HPDE6-E6E7 (cell line): ENCODE measurements at regions not wholly inside any gene's neighbourhood (a gene's known extent, or its start where the extent isn't known, plus 50 kb on each side); places are given as distances from the start of the nearest gene placed in this dataset.
A peak's percentile ranks its signal among the peaks of the same experiment; 100 is the strongest.

ENCODE experiments used
- DNase-seq: peaks from one replicate; pipeline ENCODE4 v3.0.0; 2011; ENCODE audit warnings: missing footprints; ENCODE audit errors: extremely low spot score

GRCh38 chr15:62691008-62691407, 351.5 kb upstream of the TPM1 start:
- DNase-seq: no peak

DNA sequence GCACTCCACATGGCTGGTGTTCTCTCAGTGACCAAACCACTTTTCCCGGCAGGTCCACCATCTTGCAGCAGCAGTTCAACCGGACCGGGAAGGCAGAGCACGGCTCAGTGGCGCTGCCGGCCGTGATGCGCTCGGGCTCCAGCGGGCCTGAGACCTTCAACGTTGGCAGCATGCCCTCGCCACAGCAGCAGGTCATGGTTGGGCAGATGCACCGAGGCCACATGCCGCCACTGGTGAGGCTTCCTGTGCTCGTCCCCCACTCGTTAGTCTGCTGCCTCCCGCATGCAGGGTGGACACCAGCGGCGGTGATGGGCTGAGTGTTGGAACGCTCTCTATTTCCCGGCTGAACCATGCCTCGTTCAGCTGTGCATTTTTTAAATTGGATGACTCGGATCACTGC, 344.9 kb upstream of the TPM1 start:
- DNase-seq: no peak

GRCh38 chr15:62698646-62699045, 343.9 kb upstream of the TPM1 start:
- no peak for DNase-seq

GRCh38 chr15:62706317-62706716, 336.2 kb upstream of the TPM1 start:
- DNase-seq: no peak

DNA sequence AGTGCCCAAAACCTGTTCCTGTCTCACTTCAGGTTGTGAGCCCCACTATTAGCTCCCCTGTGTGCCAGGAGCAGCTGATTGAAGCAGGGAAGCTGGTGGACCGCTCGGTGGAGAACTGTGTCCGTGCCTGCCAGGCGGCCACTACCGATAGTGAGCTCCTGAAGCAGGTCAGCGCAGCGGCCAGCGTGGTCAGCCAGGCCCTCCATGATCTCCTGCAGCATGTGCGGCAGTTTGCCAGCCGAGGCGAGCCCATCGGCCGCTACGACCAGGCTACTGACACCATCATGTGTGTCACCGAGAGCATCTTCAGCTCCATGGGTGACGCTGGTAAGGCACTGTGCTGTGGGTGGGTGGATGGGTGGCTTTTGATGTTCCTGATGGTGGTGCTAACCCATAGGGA, 334.1 kb upstream of the TPM1 start:
- DNase-seq: no peak

- no peak for DNase-seq
Observed at GRCh38 chr15:62709261-62709660, 333.3 kb upstream of the TPM1 start.

- no peak for DNase-seq
Observed at GRCh38 chr15:62711691-62712454, 330.7 kb upstream of the TPM1 start.

DNA sequence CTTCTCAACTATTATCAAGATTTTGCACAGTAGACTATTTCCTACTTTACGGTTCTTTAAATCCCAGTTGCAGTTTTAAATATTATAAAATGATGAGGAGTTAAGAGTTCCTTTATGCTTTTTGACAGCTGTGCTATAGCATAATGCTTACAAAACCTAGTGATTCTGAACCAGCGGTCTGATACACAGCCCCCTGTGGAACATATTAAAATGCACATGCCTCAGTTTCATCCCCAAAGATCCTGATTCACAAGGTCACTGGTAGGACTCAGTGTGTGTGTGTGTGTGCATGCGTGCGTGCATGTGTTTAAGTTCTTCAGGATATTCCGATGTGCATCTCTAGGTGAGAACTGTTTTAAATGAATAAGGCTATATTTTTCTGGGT, 330.1 kb upstream of the TPM1 start:
- no peak for DNase-seq

- DNase-seq: no peak
Observed at GRCh38 chr15:62715946-62716345, 326.6 kb upstream of the TPM1 start.

- DNase-seq: no peak
Observed at GRCh38 chr15:62717496-62717895, 325.1 kb upstream of the TPM1 start.

- no peak for DNase-seq
Observed at GRCh38 chr15:62719316-62719715, 323.2 kb upstream of the TPM1 start.

DNA sequence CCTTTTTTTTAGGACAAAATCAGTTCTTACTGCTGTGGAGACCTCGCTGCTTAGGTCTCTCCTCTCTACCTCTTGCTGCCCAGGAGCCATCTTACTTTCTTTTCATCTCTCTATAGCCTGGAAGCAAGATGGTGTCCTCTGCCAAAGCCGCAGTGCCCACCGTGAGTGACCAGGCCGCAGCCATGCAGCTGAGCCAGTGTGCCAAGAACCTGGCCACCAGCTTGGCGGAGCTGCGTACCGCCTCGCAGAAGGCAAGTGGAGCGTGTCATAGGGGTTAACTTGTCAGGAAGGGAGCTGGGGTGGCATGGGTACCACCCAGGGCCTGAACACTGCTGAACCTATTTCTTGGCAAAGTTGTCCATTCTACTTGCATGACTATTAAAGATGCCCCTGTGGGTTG, 320.3 kb upstream of the TPM1 start:
- DNase-seq: no peak

- DNase-seq: no peak
Observed at GRCh38 chr15:62726461-62726860, 316.1 kb upstream of the TPM1 start.

DNA sequence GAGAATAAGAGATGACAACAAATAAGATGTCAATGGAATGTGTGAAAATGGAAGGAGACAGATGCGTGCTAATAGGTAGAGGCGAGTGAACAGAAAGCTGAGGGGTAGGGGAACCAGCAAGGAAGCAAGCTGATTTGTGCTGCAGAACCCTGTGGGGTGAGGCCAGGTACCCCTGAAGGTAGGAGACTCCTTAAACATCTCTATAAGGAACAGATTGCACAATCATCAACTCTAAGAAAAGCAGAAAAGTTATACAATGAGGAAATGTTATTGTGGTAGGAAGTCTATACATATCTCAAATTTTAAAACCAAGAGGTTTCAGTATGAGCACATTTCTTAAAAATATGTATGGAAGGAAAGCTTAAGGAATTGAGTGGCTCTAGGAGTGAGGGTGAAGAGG, 315.0 kb upstream of the TPM1 start:
- no peak for DNase-seq

GRCh38 chr15:62730825-62731224, 311.7 kb upstream of the TPM1 start:
- DNase-seq: no peak

DNA sequence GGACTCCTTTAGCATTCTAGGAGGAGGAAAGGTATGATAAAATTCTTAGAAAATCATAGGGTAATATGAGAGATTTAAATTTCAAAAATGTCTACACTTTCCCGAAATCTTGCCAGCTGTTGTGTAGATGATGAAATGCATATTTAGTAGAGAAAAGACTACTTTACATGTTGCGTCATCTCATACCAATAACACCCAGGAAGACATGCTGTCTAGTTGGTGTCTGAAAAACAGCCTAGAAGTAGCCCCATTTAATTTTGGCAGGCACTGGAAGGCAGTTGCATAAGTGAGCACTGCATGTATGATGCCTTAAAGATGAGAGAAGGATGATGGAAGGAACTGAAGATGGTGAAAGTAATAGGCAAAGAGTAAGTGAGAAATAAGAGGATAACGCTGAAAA, 310.5 kb upstream of the TPM1 start:
- DNase-seq: no peak

GRCh38 chr15:62734706-62735105, 307.8 kb upstream of the TPM1 start:
- DNase-seq: no peak

DNA sequence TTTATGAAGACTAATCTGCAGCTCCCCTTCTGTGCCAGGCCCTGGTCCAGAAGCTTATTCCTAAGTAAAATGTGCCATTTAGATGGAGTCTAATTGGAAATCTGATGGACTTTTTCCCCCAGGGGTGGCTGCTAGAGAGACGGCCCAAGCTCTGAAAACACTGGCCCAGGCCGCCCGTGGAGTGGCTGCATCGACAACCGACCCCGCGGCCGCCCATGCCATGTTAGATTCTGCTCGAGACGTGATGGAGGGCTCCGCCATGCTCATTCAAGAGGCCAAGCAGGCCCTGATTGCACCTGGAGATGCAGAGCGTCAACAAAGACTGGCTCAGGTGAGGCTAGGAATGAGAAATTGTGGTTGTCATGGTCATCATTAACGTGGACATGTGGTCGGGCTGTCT, 305.8 kb upstream of the TPM1 start:
- DNase-seq: no peak

DNA sequence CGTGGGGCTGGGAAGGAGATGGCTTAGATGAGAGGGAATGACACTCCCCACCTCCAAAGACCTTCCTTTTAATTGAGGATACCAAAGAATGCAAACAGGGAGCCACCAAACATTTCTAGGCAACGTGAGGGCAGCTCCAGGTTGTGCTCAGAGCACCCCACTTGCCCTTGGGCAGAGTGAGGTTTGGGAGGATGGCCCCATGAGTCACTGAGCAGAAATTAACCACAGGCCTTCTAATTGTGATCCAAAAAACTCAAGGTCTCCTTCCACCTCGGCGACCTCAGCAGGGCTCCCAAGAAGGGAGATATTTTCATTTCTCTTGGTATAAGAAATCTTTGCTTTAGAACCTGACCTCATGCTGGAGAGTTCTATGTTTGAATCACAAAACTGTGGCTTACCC, 305.0 kb upstream of the TPM1 start:
- no peak for DNase-seq

GRCh38 chr15:62739082-62739481, 303.5 kb upstream of the TPM1 start:
- peak; percentile 64 for DNase-seq

DNA sequence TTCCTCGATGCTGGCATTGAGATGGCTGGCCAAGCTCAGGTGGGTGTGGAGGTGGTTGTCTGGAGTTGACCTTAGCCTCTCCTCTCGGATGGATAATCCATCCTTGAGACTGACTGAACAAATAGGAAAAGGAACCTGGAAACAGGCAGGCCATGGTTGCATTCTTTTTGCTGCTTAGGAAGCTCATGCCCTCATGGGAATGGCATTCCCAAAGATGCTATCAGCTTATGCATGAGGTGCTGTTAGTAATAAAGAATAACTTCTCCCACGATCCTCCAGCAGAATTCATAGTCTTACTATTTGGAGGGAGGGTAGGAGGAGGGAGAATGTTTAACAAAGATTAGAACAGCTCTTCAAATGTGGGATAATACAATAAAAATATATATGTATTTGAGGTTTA, 303.0 kb upstream of the TPM1 start:
- DNase-seq: no peak

DNA sequence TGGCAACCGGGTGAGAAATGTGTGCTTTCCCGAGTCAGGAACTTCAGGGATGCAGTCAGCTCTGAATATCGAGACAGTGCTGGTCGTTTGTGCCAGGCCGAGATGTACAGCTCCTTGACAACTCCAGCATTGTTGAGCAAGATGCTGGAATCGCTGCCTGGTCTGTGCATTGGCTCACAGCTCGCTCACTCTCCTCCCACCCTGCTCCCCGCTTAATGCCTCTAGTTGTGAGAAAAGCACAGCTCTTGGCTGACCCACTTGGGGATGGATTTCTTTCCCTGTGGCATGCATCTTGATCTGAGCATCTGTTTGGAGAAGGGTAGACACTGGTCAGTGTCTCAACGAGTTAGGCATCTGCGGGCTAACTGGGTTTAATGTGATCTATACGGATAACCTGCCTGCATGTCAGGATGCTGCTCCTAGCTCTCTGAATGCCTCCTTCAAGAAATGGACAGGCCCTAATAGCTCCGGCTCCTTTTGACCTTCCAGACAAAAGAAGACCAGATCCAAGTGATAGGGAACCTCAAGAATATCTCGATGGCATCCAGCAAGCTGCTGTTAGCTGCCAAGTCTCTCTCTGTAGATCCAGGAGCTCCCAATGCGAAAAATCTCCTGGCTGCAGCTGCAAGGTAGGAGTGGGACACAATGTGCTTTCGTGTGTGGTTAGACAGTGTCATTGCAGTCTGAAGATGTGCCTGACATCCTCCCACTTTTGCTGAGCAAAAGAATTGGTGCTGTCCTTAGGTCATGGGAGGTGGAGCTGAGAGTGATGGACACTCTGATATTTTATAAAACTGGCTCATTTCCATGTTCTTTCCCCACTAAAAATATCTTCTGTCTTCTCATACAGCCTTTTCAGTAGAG, 302.2 kb upstream of the TPM1 start:
- no peak for DNase-seq

GRCh38 chr15:62741106-62741505, 301.4 kb upstream of the TPM1 start:
- no peak for DNase-seq
